OCI-LY3 (cell line): ENCODE measurements at regions not wholly inside any gene's neighbourhood (a gene's known extent, or its start where the extent isn't known, plus 50 kb on each side); places are given as distances from the start of the nearest gene placed in this dataset.
"Not testable (repeated sequence)": the region's sequence is repeated elsewhere in the genome, so short reads cannot be mapped to it uniquely, and the experiment has no call there.

Experiments used
- CTCF ChIP-seq: fragments of 200-600, 300-600 bp; sonication (generic); IDR thresholded peaks from 2 replicates; pipeline ENCODE4 v1.5.1; 2014; ENCODE audit warnings: antibody characterized with exemption, low read length, low read depth
- EZH2phosphoT487 ChIP-seq: fragments of 200-600 bp; shearing (Covaris generic); IDR thresholded peaks from 2 replicates; pipeline ENCODE4 v1.6.1; 2018; ENCODE audit warnings: antibody characterized with exemption, mixed run types, low read depth

- not testable (repeated sequence) for TF ChIP-seq CTCF, EZH2phosphoT487
Observed at GRCh38 chr4:78664296-78664695, 111.9 kb upstream of the BMP2K start.
